HG02588 (cell line): ENCODE measurements at regions not wholly inside any gene's neighbourhood (a gene's known extent, or its start where the extent isn't known, plus 50 kb on each side); places are given as distances from the start of the nearest gene placed in this dataset.
A peak's percentile ranks its signal among the peaks of the same experiment; 100 is the strongest.
"Not testable (repeated sequence)": the region's sequence is repeated elsewhere in the genome, so short reads cannot be mapped to it uniquely, and the experiment has no call there.

Experiments
- ATAC-seq: cut with Tn5 transposase; IDR thresholded peaks from one replicate; pipeline ENCODE4 v1.9.1; 2021; ENCODE audit warnings: mild to moderate bottlenecking, moderate library complexity; ENCODE audit not compliant: unreplicated experiment

DNA sequence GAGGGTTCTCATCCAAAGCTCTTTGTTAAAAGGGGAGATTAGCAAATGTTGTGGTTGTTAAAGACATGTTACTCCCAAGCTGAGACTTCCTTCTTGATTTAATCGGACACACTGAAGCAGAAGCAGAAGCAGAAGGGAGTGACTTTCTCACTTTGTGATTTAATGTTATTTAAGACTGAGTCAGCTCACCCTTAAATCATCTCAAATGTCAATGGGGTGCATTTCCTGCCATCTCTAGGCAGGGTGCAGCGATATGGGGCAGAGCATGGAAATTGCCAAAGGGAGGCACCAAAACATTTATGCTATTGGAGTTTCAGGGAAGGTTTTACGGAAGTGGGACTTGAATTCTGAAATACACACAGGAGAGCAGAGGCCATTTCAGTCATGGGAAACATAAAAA is 283.6 kb downstream of the ABCC12 start:
- ATAC-seq = no peak

DNA sequence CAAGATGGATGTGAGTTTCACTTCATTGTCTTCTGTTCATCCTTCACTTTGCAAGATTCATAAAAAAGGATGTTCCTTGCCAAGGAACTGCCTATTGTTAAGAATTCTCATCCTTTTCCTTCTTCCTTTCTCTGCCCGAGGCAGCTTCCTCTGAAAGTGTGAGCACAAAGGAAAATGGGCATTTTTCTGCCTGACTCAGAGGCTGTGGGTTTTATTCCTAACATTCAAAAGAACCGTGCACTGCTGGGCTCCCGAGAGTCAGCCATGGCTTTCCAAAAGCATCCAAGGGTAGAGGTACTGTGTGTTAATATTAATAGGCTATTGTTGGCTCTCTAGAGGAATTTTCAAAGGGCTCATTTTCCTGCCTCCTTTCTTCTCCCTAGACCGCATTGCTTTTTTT is 289.4 kb downstream of the ABCC12 start:
- no peak for ATAC-seq

DNA sequence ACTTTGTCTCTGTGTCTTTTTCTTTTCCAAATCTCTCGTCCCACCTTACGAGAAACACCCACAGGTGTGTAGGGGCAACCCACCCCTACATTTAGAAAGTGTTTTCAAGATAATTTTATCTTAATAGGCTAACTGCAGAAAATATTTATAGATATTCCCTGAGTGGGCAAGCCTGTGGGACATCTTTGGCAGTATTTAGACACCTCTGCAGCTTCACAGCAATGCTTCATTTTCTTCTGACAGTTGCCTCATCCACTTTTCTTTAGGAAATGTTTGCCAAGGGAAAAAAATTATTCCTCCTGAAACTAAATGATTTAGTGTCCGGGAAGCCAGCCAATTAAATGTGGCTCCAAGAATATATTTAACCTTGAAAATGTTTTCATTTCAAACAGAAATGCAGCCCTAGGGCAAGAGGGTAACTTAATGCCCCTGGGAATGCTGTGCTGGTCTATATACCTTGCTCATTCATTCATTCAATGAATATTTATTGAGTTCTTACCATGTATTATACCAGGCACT is 290.4 kb downstream of the ABCC12 start:
- no peak for ATAC-seq

DNA sequence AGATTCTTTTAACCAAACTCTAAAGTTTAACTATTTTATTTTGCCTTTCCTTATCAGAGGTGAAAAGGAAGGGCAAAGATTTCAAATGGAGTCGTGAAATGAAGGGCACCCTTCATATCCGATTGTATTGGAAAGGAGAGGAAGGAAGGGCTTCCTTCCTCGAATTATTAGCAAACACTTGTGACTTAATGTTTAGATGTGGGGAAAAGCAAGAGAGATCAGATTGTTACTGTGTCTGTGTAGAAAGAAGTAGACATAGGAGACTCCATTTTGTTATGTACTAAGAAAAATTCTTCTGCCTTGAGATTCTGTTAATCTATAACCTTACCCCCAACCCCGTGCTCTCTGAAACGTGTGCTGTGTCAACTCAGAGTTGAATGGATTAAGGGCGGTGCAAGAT is 291.5 kb downstream of the ABCC12 start:
- ATAC-seq = not testable (repeated sequence)

GRCh38 chr16:47861999-47862398 is 293.8 kb downstream of the ABCC12 start:
- peak; percentile 67 for ATAC-seq

- ATAC-seq = no peak
Measured at GRCh38 chr16:47858333-47858982, 297.3 kb downstream of the ABCC12 start.

GRCh38 chr16:47855431-47855830 is 300.4 kb downstream of the ABCC12 start:
- no peak for ATAC-seq

DNA sequence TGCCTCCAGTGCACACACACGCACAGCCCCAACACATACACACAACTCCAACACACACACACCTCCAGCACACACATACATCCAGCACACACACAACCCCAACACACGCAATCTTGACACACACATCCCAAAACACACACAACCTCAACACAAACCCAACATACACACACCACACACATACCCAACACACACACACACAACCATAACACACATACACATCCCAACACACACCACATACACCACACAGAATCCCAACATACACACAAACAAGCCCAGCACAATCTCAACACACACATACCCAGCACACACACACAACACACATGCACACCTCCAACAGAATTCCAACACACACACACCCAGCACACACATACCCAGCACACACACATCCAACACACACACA is 301.1 kb downstream of the ABCC12 start:
- ATAC-seq = no peak

GRCh38 chr16:47852991-47853390 is 302.8 kb downstream of the ABCC12 start:
- no peak for ATAC-seq

- ATAC-seq = no peak
Measured at GRCh38 chr16:47851146-47851545, 304.6 kb downstream of the ABCC12 start.

DNA sequence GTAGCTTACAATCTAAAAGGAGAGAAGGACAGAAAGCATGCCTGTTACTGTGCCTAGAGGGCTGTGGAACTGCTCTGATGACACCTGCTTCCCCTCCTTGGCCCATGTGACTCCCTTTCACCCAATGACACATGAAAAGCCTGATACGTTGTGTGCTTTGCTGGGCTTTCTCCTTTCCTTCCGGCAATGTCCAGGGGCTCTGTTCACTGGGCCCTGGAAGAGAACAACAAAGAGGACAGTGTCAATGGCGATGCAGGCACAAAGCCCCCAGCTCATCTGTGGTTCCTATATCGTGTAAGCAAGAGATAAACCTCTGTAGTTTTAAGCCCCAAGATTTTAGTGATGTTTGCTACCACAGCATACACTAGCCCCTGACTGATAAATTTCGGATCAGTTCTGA is 306.1 kb downstream of the ABCC12 start:
- ATAC-seq = no peak

GRCh38 chr16:47848421-47849109 is 307.2 kb downstream of the ABCC12 start:
- no peak for ATAC-seq

- ATAC-seq = no peak
Measured at GRCh38 chr16:47847220-47847970, 308.4 kb downstream of the ABCC12 start.

DNA sequence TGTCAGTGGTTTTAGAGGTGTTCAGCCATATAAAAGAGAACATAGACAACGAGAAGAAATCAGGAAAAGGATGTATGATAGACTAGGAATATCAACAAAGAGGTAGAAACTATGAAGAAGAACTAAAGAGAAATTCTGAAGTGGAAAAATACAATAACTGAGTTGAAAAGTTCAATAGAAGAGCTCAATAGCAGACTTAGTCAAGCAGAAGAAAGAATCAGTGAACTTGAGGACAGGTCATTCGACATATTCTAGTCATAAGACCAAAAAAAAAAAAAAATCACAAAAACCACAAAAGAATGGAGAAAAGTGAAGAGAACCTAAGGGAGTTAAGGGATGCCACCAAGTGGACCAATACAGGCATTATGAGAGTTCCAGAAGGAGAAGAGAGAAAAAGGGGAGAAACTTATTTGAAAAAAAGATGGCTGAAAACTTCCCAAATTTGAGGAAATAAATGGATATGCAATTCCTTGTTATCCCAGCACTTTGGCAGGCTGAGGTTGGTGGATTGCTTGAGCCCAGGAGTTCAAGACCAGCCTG is 321.2 kb downstream of the ABCC12 start:
- no peak for ATAC-seq

GRCh38 chr16:47833771-47834170 is 322.0 kb downstream of the ABCC12 start:
- no peak for ATAC-seq

DNA sequence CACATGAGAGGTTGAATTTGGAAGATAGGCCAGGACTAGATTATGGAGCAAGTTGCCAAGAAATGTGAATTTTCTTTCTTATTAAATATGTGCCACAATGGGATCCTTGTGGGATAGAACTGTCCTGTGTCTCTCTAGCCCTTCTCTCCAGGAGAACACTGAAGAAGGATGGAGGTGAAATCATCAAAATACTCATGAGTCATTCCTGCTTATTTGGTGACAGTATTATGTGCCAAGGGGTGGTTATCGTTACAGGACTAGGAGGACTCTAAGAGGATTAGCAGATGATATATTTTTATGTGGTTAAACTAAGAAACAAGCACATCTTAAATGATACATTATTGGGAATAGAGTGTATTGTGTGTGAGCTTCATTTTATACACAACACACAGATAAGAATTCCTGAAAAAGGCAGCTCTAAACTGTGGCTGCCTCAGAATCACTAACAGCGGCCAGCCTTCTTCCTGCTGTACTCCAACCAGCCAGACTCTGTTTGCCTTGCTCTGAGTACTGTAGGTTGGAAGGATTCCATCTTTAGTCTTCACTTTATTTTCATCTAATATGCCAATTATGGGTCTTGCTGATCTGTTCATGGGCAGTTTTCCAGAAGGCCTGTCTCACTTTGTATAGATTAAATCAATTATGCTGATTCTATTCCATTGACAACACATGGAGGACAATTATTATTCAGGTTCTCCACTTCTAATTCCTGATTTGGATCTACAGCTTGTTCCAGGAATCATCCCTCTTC is 325.8 kb downstream of the ABCC12 start:
- ATAC-seq = no peak

DNA sequence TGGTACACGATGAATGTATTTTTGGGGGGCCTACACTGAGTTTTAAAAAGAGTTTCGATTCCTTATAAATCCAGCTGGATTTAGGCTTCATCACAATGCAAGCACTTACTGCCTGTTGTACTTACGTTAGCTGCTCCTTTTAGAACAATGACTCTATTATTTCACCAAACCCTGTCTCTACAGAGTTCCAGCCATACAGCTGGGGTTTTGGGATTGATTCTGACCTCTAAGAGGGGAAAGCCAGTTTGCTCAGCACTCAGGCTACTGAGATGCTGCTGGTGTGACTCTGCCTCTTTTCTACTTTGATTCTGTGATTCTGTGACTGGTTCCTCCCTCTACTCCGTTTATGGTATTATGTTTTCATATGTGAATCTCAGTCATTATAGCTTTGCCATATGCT is 329.7 kb downstream of the ABCC12 start:
- no peak for ATAC-seq

- no peak for ATAC-seq
Measured at GRCh38 chr16:47817048-47817447, 338.7 kb downstream of the ABCC12 start.

DNA sequence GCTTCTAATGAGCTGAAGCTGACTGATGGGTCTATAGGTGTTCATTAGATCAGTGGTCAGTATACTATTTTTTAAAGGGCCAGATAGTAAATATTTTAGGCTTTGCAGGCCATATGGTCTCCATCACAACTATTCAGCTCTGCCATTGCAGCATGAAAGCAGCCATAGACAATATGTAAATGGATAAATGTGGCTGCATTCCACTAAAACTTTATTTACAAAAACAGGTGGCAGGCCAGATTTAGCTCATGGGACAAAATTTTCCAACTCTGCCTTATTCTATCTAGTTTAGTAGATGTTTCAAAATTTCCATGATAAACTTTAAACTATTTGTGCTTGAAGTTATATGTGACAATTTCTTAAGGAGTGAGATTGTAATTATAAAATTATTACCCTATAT is 339.3 kb downstream of the ABCC12 start:
- no peak for ATAC-seq

DNA sequence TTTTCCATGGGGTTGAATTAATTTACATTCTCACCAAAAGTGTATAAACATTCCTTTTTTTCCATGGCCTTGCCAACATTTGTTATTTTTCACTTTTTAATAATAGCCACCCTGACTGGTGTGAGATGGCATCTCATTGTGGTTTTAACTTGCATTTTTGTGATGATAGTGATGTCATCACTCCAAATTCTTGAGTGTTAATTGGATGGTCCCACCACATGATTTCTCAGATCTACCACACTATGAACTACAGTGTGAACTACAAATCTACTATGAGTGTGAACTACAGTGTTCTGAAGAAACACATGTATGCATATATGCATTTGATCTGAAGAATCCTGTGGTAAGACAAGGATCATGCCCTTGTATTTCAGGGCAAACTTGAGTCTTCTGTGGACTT is 340.1 kb downstream of the ABCC12 start:
- ATAC-seq = no peak

GRCh38 chr16:47811758-47812157 is 344.0 kb downstream of the ABCC12 start:
- ATAC-seq = not testable (repeated sequence)
